ENCODE measurements at regions not wholly inside any gene's neighbourhood (a gene's known extent, or its start where the extent isn't known, plus 50 kb on each side); places are given as distances from the start of the nearest gene placed in this dataset.

DNA sequence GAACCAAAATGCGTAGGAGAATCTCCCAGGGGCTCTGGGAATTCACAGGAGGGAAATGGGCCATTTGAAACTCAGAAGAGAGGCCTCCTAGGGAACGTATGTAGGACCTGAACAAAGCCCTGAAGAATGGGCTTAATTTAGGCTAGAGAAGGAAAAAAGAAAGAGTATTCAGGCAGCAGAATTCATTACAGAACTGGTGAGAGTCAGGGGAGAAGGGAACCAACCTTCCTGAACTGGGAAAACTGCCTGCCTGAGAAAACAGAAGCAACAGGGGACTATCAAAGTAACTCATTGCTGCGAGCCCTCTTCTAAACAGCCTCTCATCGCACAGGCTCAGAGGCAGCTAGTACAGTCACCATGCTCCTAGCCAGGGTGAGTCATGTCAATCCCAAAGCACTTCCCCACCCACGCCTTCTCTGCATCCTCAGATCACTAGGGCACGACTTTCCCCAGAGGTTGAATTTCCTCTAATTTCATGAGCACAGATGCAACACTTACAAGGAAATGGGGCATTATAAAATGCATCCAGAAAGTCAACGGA, 98.1 kb downstream of the ADSS2 start:
- TF ChIP-seq, protein P1, sequence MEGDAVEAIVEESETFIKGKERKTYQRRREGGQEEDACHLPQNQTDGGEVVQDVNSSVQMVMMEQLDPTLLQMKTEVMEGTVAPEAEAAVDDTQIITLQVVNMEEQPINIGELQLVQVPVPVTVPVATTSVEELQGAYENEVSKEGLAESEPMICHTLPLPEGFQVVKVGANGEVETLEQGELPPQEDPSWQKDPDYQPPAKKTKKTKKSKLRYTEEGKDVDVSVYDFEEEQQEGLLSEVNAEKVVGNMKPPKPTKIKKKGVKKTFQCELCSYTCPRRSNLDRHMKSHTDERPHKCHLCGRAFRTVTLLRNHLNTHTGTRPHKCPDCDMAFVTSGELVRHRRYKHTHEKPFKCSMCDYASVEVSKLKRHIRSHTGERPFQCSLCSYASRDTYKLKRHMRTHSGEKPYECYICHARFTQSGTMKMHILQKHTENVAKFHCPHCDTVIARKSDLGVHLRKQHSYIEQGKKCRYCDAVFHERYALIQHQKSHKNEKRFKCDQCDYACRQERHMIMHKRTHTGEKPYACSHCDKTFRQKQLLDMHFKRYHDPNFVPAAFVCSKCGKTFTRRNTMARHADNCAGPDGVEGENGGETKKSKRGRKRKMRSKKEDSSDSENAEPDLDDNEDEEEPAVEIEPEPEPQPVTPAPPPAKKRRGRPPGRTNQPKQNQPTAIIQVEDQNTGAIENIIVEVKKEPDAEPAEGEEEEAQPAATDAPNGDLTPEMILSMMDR (IDR thresholded peaks at IDR 0.05; ENCODE audit: low read length), result no peak
- TF ChIP-seq EZH2 (IDR thresholded peaks at IDR 0.05; ENCODE audit: borderline replicate concordance, low read length), result no peak
